PFSK-1 (cell line): ENCODE measurements at regions not wholly inside any gene's neighbourhood (a gene's known extent, or its start where the extent isn't known, plus 50 kb on each side); places are given as distances from the start of the nearest gene placed in this dataset.

Source experiments
- POLR2AphosphoS5 ChIP-seq: IDR thresholded peaks from 2 replicates; pipeline ENCODE4 v1.6.1; 2012; ENCODE audit warnings: low read depth, mild to moderate bottlenecking, control low read depth, low read length, moderate library complexity
- TAF1 ChIP-seq: IDR thresholded peaks from 2 replicates; pipeline ENCODE4 v1.6.1; 2012; ENCODE audit warnings: low read length, control low read depth, borderline replicate concordance; ENCODE audit not compliant: insufficient read depth

DNA sequence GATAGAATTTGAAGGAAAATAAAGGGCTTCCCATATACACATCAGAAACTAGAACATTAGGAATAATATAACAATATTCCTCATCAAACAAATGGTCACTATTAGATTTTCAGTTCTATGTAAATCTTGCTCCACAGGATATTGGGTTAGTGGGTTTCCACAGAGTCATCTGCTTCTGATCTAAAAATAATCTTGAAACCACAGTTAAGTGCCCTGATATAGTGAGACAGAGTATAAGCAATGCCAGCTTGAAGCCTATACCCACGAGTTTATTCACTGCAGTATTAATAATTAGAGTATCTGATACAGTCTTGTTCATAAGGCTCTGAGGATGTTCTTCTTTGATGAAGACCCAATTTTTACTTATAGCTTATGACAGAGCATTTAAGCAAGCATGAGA is 74.5 kb upstream of the ATF7IP start:
- TF ChIP-seq POLR2AphosphoS5 (no peak), TAF1 (no peak)
